A673 (cell line): ENCODE measurements at regions not wholly inside any gene's neighbourhood (a gene's known extent, or its start where the extent isn't known, plus 50 kb on each side); places are given as distances from the start of the nearest gene placed in this dataset.
A peak's percentile ranks its signal among the peaks of the same experiment; 100 is the strongest.

ENCODE experiments used
- BruUV-seq: library from RNA; stranded (reverse); fragments of 400-500 nt; replicated peaks from 2 replicates; lab custom pipeline; 2021; lab: Mats Ljungman, UMichigan
- CTCF ChIA-PET: fragments of 300-600 bp; sonication (Branson Sonifier 250); formaldehyde crosslinking; loops from one replicate; lab custom pipeline; 2022; ENCODE audit warnings: antibody characterized with exemption; lab: Charles Lee
- POLR2A ChIA-PET: fragments of 300-600 bp; sonication (Branson Sonifier 250); formaldehyde crosslinking; loops from one replicate; lab custom pipeline; 2022; ENCODE audit warnings: antibody characterized with exemption; ENCODE audit not compliant: low non-redundant PET; lab: Charles Lee
- DNase-seq: peaks from one replicate; pipeline ENCODE4 v3.0.0-alpha.2; 2015; ENCODE audit warnings: low spot score
- H3K27ac ChIP-seq: fragments of 200-600 bp; sonication (generic); 2 replicates; pipeline ENCODE4 v1.5.1; 2016; ENCODE audit warnings: mixed run types, low read depth, mild to moderate bottlenecking, mixed read lengths, antibody characterized with exemption, low read length; ENCODE audit not compliant: poor library complexity, severe bottlenecking
- H3K27me3 ChIP-seq: fragments of 200-600 bp; sonication (generic); replicated peaks from 2 replicates; pipeline ENCODE4 v1.6.1; 2017; ENCODE audit warnings: mixed run types, low read depth, mild to moderate bottlenecking, mixed read lengths, antibody characterized with exemption, low read length; ENCODE audit not compliant: insufficient read depth, poor library complexity
- H3K36me3 ChIP-seq: fragments of 200-600 bp; sonication (generic); 2 replicates; pipeline ENCODE4 v1.6.1; 2016; ENCODE audit warnings: mixed run types, mild to moderate bottlenecking, mixed read lengths, antibody characterized with exemption, low read length; ENCODE audit not compliant: insufficient read depth, poor library complexity, severe bottlenecking
- H3K4me1 ChIP-seq: fragments of 200-600 bp; sonication (generic); 2 replicates; pipeline ENCODE4 v1.6.1; 2017; ENCODE audit warnings: mixed run types, mild to moderate bottlenecking, mixed read lengths, antibody characterized with exemption, low read length; ENCODE audit not compliant: insufficient read depth, poor library complexity, severe bottlenecking
- H3K4me3 ChIP-seq: fragments of 200-600 bp; sonication (generic); 2 replicates; pipeline ENCODE4 v1.5.1; 2016; ENCODE audit warnings: low read depth, mixed run types, mild to moderate bottlenecking, mixed read lengths, low read length; ENCODE audit not compliant: poor library complexity, severe bottlenecking
- H3K9me3 ChIP-seq: fragments of 200-600 bp; sonication (generic); 2 replicates; pipeline ENCODE4 v1.6.1; 2016; ENCODE audit warnings: mixed run types, low read depth, mild to moderate bottlenecking, mixed read lengths, antibody characterized with exemption, low read length; ENCODE audit not compliant: poor library complexity, severe bottlenecking
- EZH2 ChIP-seq: fragments of 200-600 bp; sonication (generic); IDR thresholded peaks from 2 replicates; pipeline ENCODE4 v1.6.1; 2017; ENCODE audit warnings: borderline replicate concordance, low read depth, mild to moderate bottlenecking, mixed read lengths, antibody characterized with exemption, low read length; ENCODE audit not compliant: poor library complexity, severe bottlenecking
- intact Hi-C: fragments of 100-400 bp; cut with micrococcal nuclease; formaldehyde crosslinking; loops from one replicate; pipeline ENCODE4 v1.10.0; 2022; ENCODE audit not compliant: unreplicated experiment
- TF ChIP-seq, protein P1 (sequence below): fragments of 300-800, 200-600 bp; sonication (generic); conservative IDR thresholded peaks from 2 replicates; pipeline ENCODE4 v1.5.1; 2017; ENCODE audit warnings: low read depth, mild to moderate bottlenecking, antibody characterized with exemption, low read length, moderate library complexity, mixed read lengths

DNA sequence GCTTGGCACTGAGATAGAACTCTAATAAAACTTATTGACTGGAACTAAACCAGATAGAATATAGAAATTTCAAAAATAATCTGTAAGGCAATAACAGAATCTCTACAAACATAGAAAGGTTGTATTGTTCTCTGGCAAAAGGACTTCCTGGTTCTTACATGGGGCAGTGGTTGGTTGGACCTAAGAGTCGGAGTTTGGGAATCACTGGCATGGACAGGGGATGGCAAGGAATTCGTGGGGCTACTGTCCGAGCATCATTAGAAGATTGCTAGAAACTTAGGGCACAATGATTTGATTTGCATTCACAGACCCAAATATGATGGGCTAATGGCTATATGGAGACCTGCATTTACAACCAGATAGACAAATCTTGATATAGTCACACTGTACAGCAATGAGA is 103.8 kb upstream of the GOT2 start:
- intact Hi-C loops = no loop called here
- Histone ChIP-seq H3K27ac (no peak overlapping the region), H3K4me1 (no peaks in the 10 kb centered on the region), H3K9me3 (no peaks in the 10 kb centered on the region), H3K27me3 (no peaks in the 10 kb centered on the region), H3K36me3 (no peaks in the 10 kb centered on the region), H3K4me3 (no peak overlapping the region)
- ChIA-PET POLR2A (no interaction called here), CTCF (no interaction called here)
- TF ChIP-seq, protein P1, sequence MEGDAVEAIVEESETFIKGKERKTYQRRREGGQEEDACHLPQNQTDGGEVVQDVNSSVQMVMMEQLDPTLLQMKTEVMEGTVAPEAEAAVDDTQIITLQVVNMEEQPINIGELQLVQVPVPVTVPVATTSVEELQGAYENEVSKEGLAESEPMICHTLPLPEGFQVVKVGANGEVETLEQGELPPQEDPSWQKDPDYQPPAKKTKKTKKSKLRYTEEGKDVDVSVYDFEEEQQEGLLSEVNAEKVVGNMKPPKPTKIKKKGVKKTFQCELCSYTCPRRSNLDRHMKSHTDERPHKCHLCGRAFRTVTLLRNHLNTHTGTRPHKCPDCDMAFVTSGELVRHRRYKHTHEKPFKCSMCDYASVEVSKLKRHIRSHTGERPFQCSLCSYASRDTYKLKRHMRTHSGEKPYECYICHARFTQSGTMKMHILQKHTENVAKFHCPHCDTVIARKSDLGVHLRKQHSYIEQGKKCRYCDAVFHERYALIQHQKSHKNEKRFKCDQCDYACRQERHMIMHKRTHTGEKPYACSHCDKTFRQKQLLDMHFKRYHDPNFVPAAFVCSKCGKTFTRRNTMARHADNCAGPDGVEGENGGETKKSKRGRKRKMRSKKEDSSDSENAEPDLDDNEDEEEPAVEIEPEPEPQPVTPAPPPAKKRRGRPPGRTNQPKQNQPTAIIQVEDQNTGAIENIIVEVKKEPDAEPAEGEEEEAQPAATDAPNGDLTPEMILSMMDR = no peak
- TF ChIP-seq EZH2 = no peak
- BruUV-seq = no TSS peak
- no peak for DNase-seq

DNA sequence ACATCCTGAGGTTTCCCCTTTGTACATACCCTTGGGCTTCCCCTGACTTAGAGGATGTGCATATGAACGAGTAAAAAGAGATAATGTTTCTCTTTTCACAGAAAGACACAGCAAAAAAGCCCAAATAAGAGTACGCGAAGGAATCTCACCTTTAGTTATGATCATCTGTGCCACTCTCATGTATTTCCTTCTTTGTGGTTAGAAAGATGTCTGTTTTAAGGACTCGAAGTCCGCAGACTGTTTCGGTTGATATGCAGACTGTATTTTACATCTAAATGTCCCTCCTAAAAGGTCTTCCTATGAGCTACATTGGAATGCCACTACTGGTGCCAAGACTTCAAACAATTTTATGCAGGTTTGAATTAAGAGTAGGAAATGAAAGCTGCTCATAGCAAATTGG is 102.3 kb upstream of the GOT2 start:
- ChIA-PET POLR2A (no interaction called here), CTCF (no interaction called here)
- no peak for DNase-seq
- Histone ChIP-seq H3K9me3 (no peaks in the 10 kb centered on the region), H3K36me3 (no peaks in the 10 kb centered on the region), H3K4me3 (no peak overlapping the region), H3K27ac (no peak overlapping the region), H3K4me1 (no peaks in the 10 kb centered on the region), H3K27me3 (no peaks in the 10 kb centered on the region)
- TF ChIP-seq, protein P1 = no peak
- no peak for TF ChIP-seq EZH2
- intact Hi-C loops = no loop called here
- BruUV-seq = no TSS peak

DNA sequence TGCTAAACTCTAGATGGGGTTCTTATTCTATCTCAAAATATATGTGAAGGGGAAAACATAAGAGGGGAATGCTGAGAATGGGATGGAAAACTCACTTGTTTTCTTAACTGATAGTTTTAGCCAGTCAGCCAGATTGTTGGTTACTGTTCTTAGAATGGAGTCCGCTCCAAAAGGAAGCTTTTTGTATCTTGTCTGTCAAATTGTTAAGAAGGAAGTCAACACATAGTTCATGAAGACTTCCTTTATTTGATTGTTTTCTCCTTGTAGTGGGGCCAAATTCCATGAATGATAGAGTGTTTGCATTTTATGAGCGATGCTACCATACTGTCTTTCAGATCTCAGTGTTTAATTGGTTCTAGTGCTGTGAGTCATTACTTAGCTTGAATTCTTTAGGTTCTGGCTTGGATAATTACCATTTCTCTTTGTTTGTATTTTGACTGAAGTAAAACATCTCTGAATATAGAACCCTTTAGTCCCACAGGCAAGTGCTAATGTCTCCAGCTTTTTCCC is 98.3 kb upstream of the GOT2 start:
- CTCF ChIA-PET = no interaction called here
- Histone ChIP-seq H3K4me3 (no peak overlapping the region), H3K9me3 (no peaks in the 10 kb centered on the region), H3K36me3 (no peaks in the 10 kb centered on the region), H3K4me1 (no peaks in the 10 kb centered on the region), H3K27ac (no peak overlapping the region), H3K27me3 (no peaks in the 10 kb centered on the region)
- TF ChIP-seq, protein P1 = no peak
- no peak for TF ChIP-seq EZH2
- BruUV-seq = no TSS peak
- POLR2A ChIA-PET = no interaction called here
- DNase-seq = peak; percentile 43
- intact Hi-C loops = no loop called here
